22Rv1 (cell line): ENCODE measurements at regions not wholly inside any gene's neighbourhood (a gene's known extent, or its start where the extent isn't known, plus 50 kb on each side); places are given as distances from the start of the nearest gene placed in this dataset.

Source experiments
- CTCF ChIP-seq: fragments of 450-650 bp; IDR thresholded peaks from 2 replicates; pipeline ENCODE4 v1.5.1; 2017; ENCODE audit warnings: mild to moderate bottlenecking
- ZFX ChIP-seq: fragments of 450-650 bp; IDR thresholded peaks from 2 replicates; pipeline ENCODE4 v1.6.1; 2017; ENCODE audit warnings: antibody characterized with exemption, borderline replicate concordance

GRCh38 chr2:105582952-105583660, 161.6 kb upstream of the NCK2 start:
- TF ChIP-seq CTCF: no peak
- no peak for TF ChIP-seq ZFX
